ENCODE measurements at regions not wholly inside any gene's neighbourhood (a gene's known extent, or its start where the extent isn't known, plus 50 kb on each side); places are given as distances from the start of the nearest gene placed in this dataset.

- Mint-ChIP-seq H3K4me3 (no peak overlapping the region), H3K27ac (no peak overlapping the region)
- intact Hi-C loops (cut with micrococcal nuclease), result no loop called here
Observed at GRCh38 chr17:15039366-15039765, 225.8 kb downstream of the PMP22 start.

GRCh38 chr17:15038656-15039055, 226.5 kb downstream of the PMP22 start:
- no peaks in the 10 kb centered on the region for H3K36me3 Mint-ChIP-seq
- no peak overlapping the region for H3K27ac ChIP-seq (ENCODE audit: low read length)
- H3K4me1 Mint-ChIP-seq, result no peaks in the 10 kb centered on the region
- no peaks in the 10 kb centered on the region for H3K36me3 ChIP-seq (ENCODE audit: control insufficient read depth, insufficient read depth, low read length)
- no peaks in the 10 kb centered on the region for H3K4me1 ChIP-seq (ENCODE audit: control insufficient read depth, insufficient read depth, low read length)
- intact Hi-C loops (cut with micrococcal nuclease), result no loop called here
- no peak for DNase-seq
- no peak overlapping the region for H3K4me3 Mint-ChIP-seq
- no peaks in the 10 kb centered on the region for H3K9me3 Mint-ChIP-seq
- ATAC-seq, result no peak
- H3K9me3 ChIP-seq (ENCODE audit: control insufficient read depth, insufficient read depth, low read length), result no peaks in the 10 kb centered on the region
- H3K27me3 Mint-ChIP-seq (ENCODE audit: low read depth in 2 of 2), result peaks cover 5 to 31% of the 10 kb centered on the region in 2 donors
- H3K27ac Mint-ChIP-seq, result no peak overlapping the region
- no peak for TF ChIP-seq CTCF (IDR thresholded peaks at IDR 0.05)
- WGBS (ENCODE audit: insufficient coverage), result 78% methylated on average over 5 of the region's 5 CpGs
- no peak overlapping the region for H3K4me3 ChIP-seq (ENCODE audit: low read length)
- no peaks in the 10 kb centered on the region for H3K27me3 ChIP-seq (ENCODE audit: control insufficient read depth, insufficient read depth, low read length)

More at GRCh38 chr17:15039366-15039765, 225.8 kb downstream of the PMP22 start:
- no peak for TF ChIP-seq CTCF (IDR thresholded peaks at IDR 0.05)
- ATAC-seq (no peak), DNase-seq (no peak)
- H3K9me3 Mint-ChIP-seq, result no peaks in the 10 kb centered on the region
- no peaks in the 10 kb centered on the region for H3K36me3 Mint-ChIP-seq
- no peaks in the 10 kb centered on the region for H3K9me3 ChIP-seq (ENCODE audit: control insufficient read depth, insufficient read depth, low read length)
- H3K27me3 ChIP-seq (ENCODE audit: control insufficient read depth, insufficient read depth, low read length), result no peaks in the 10 kb centered on the region
- H3K4me1 Mint-ChIP-seq, result no peaks in the 10 kb centered on the region
- no peak overlapping the region for H3K4me3 ChIP-seq (ENCODE audit: low read length)
- H3K4me1 ChIP-seq (ENCODE audit: control insufficient read depth, insufficient read depth, low read length), result no peaks in the 10 kb centered on the region
- no peak overlapping the region for H3K27ac ChIP-seq (ENCODE audit: low read length)
- no peaks in the 10 kb centered on the region for H3K36me3 ChIP-seq (ENCODE audit: control insufficient read depth, insufficient read depth, low read length)
- 93% methylated on average over 1 of the region's 1 CpG for WGBS (ENCODE audit: insufficient coverage)
- peaks cover 5 to 31% of the 10 kb centered on the region in 2 donors for H3K27me3 Mint-ChIP-seq (ENCODE audit: low read depth in 2 of 2)

GRCh38 chr17:15036238-15036637, 228.9 kb downstream of the PMP22 start:
- Histone ChIP-seq H3K27ac (ENCODE audit: low read length) (no peak overlapping the region), H3K36me3 (ENCODE audit: control insufficient read depth, insufficient read depth, low read length) (no peaks in the 10 kb centered on the region), H3K4me1 (ENCODE audit: control insufficient read depth, insufficient read depth, low read length) (no peaks in the 10 kb centered on the region), H3K4me3 (ENCODE audit: low read length) (no peak overlapping the region), H3K9me3 (ENCODE audit: control insufficient read depth, insufficient read depth, low read length) (no peaks in the 10 kb centered on the region), H3K27me3 (ENCODE audit: control insufficient read depth, insufficient read depth, low read length) (no peaks in the 10 kb centered on the region)
- no peak overlapping the region for H3K4me3 Mint-ChIP-seq
- H3K9me3 Mint-ChIP-seq, result no peaks in the 10 kb centered on the region
- intact Hi-C loops (cut with micrococcal nuclease), result no loop called here
- 78% methylated on average over 8 of the region's 8 CpGs for WGBS (ENCODE audit: insufficient coverage)
- no peak for TF ChIP-seq CTCF (IDR thresholded peaks at IDR 0.05)
- H3K27ac Mint-ChIP-seq, result no peak overlapping the region
- no peaks in the 10 kb centered on the region for H3K4me1 Mint-ChIP-seq
- no peaks in the 10 kb centered on the region for H3K36me3 Mint-ChIP-seq
- DNase-seq, result no peak
- H3K27me3 Mint-ChIP-seq (ENCODE audit: low read depth in 2 of 2), result peaks cover 8 to 40% of the 10 kb centered on the region in 2 donors
- ATAC-seq, result no peak

GRCh38 chr17:15031975-15032374, 233.2 kb downstream of the PMP22 start:
- ATAC-seq, result no peak
- H3K36me3 ChIP-seq (ENCODE audit: control insufficient read depth, insufficient read depth, low read length), result no peaks in the 10 kb centered on the region
- no peaks in the 10 kb centered on the region for H3K4me1 Mint-ChIP-seq
- H3K9me3 Mint-ChIP-seq, result no peaks in the 10 kb centered on the region
- DNase-seq, result no peak
- no peak overlapping the region for H3K27ac Mint-ChIP-seq
- H3K27ac ChIP-seq (ENCODE audit: low read length), result no peak overlapping the region
- no peak for TF ChIP-seq CTCF (IDR thresholded peaks at IDR 0.05)
- H3K36me3 Mint-ChIP-seq, result no peaks in the 10 kb centered on the region
- H3K27me3 Mint-ChIP-seq (ENCODE audit: low read depth in 2 of 2), result peaks cover 4 to 24% of the 10 kb centered on the region in 2 donors
- no peaks in the 10 kb centered on the region for H3K4me1 ChIP-seq (ENCODE audit: control insufficient read depth, insufficient read depth, low read length)
- intact Hi-C loops (cut with micrococcal nuclease), result no loop called here
- H3K4me3 ChIP-seq (ENCODE audit: low read length), result no peak overlapping the region
- WGBS (ENCODE audit: insufficient coverage), result 78% methylated on average over 3 of the region's 3 CpGs
- no peaks in the 10 kb centered on the region for H3K27me3 ChIP-seq (ENCODE audit: control insufficient read depth, insufficient read depth, low read length)
- no peaks in the 10 kb centered on the region for H3K9me3 ChIP-seq (ENCODE audit: control insufficient read depth, insufficient read depth, low read length)
- no peak overlapping the region for H3K4me3 Mint-ChIP-seq

All from natural killer cell (primary cell).